ENCODE measurements at regions not wholly inside any gene's neighbourhood (a gene's known extent, or its start where the extent isn't known, plus 50 kb on each side); places are given as distances from the start of the nearest gene placed in this dataset.

DNA sequence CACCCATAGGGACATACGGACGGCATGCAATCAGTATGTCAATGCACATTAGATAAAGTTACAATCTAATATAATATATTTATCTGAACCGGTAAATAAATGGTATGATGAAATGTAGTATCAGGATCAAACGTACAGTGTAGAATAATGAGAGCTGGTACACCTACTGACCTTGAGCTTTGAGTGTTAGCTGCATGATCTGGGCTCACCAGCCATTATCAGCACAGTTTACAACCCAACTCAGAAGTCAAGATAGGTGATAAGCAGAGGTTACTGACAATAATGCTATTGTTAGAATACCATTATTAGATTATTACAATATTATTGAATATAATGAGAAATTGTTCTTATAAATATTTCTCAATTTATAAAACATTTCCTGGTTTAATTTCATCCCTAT is 103.0 kb upstream of the ESRRG start:
- TF ChIP-seq EGR1 (IDR thresholded peaks at IDR 0.05; ENCODE audit: low read depth in 2 of 2) (no peak), FOXA1 (IDR thresholded peaks at IDR 0.05) (no peak), REST (IDR thresholded peaks at IDR 0.05) (no peak), MAX (IDR thresholded peaks at IDR 0.05) (no peak), GABPA (IDR thresholded peaks at IDR 0.05 in 1 of 2, conservative IDR thresholded peaks at IDR 0.05 in 1 of 2) (no peak), SP1 (IDR thresholded peaks at IDR 0.05) (no peak), YY1 (IDR thresholded peaks at IDR 0.05) (no peak), TAF1 (conservative IDR thresholded peaks at IDR 0.05) (no peak)
- TF ChIP-seq, protein P1, sequence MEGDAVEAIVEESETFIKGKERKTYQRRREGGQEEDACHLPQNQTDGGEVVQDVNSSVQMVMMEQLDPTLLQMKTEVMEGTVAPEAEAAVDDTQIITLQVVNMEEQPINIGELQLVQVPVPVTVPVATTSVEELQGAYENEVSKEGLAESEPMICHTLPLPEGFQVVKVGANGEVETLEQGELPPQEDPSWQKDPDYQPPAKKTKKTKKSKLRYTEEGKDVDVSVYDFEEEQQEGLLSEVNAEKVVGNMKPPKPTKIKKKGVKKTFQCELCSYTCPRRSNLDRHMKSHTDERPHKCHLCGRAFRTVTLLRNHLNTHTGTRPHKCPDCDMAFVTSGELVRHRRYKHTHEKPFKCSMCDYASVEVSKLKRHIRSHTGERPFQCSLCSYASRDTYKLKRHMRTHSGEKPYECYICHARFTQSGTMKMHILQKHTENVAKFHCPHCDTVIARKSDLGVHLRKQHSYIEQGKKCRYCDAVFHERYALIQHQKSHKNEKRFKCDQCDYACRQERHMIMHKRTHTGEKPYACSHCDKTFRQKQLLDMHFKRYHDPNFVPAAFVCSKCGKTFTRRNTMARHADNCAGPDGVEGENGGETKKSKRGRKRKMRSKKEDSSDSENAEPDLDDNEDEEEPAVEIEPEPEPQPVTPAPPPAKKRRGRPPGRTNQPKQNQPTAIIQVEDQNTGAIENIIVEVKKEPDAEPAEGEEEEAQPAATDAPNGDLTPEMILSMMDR (IDR thresholded peaks at IDR 0.05; ENCODE audit: low read depth, low read length, missing input control) = no peak
- TF ChIP-seq, protein P2, sequence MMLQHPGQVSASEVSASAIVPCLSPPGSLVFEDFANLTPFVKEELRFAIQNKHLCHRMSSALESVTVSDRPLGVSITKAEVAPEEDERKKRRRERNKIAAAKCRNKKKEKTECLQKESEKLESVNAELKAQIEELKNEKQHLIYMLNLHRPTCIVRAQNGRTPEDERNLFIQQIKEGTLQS (IDR thresholded peaks at IDR 0.05) = no peak
